ENCODE measurements at regions not wholly inside any gene's neighbourhood (a gene's known extent, or its start where the extent isn't known, plus 50 kb on each side); places are given as distances from the start of the nearest gene placed in this dataset.

DNA sequence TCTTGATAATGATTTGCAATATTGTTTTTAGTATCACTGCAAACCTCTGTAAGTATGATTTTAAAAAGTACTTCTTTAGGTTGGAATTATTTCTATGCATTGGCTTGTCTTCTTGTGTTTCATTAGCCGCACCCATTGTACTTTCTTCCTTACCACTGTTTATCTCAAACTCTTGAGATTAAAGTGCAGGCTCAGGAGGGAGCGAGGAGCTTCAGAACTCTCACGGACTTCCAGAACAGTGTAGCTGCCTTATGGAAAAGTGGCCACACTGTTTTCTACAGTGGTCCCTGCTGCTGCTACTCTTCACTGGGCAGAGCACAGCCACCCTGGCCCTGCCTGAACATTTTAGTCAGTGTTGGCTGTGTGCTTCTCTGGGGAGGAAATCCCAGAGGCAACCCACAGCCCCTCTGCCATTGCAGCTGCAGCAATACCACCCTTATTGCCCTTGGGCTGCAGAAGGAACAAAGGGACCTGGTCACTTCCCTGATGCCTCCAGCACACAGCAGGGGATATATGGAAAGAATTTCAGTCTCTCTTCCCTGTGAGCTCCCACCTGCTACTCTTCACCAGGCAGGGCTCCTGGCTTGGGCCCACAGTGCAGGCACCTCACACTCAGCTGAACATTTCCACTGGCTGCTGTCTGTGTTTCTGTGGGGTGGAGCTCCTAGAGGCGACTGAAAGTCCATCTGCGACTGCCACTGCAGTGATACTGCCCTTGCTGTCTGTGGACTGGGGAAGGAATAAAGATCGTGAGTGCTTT is 91.7 kb upstream of the MAP3K4 start:
- no peak for DNase-seq (ENCODE audit: low spot score)

DNA sequence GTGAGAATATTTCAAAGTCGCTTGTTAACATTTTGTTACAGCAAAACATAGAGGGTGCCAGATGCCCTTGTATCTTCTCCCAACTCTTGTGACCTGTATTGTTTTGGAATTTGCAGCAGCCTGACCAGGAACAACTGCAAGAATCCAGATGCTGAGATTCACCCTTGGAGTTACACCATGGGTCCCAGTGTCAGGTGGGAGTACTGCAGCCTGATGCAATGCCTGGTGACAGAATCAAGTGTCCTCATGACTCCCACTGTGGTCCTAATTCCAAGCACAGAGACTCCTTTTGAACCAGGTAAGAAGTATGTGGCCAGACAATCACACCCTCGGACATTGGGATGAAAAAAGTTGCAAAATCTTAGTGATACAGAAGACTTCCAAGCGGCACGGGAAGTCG is 79.6 kb upstream of the MAP3K4 start:
- DNase-seq (ENCODE audit: low spot score): no peak

DNA sequence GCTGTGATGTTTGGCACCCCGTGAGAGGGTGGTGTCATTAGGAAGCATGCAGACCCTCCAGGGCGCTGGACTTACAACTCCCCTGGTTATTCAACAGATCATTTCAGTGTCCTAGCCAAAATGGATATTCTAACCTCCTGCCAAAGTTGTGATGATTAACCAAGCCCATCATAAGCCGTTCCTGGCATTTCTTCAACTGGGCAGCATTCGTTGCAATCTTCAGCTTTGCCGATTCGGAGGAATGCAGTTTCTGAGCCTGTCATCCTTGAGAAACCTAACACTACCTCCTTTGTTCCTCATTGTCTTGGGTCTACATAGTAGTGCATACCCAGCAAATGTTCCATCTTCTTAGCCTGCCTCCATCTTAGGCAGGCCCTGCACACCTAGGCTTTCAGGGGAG is 79.2 kb upstream of the MAP3K4 start:
- DNase-seq (ENCODE audit: low spot score): no peak

DNA sequence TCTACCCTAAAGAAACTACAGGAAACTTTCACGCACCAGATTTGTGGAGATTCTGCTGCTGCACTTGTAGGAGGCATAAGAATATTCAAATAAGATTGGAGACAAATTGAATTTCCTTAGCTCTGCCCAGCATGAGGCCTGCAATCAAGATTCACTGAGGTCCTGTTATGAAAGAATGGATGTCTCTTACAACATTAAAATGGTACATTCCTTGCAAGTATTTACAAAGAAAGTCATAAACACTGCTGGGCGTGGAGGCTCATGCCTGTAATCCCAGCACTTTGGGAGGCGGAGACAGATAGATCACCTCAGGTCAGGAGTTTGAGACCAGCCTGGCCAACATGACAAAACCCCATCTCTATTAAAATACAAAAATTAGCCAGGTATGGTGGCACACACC is 74.0 kb upstream of the MAP3K4 start:
- no peak for DNase-seq (ENCODE audit: low spot score)

DNA sequence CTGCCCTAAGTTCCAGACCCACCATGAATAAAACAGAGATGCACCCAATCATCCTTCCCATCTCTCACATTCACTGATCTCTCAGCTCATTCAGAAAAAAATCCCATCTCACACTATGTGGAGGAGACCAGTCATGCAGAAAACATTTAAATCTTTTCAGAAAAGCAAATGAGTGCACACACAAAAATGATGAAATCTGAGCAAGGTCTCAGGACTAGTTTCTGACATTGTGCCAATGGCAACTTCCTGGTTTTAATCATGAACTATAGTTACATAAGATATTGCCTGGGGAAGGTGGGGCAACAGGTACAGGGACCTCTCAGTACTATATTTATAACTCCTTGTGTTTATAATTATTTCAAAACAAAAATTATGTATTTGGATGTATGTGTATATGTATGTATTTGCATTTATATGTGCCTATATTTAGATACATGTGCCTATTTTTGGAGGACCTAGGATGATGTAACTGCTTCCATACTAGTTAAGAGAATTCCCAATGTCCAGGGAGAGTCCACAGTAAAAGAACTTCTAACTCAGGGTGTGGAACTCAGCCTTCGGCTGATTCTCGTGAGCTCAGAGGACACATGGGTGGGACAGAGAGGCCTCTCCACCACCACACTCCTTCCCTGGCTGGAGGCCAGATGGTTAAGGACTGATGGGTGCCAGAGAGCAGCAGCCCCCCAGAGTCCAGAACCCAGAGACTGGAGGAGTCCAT is 71.7 kb upstream of the MAP3K4 start:
- DNase-seq (ENCODE audit: low spot score): no peak

DNA sequence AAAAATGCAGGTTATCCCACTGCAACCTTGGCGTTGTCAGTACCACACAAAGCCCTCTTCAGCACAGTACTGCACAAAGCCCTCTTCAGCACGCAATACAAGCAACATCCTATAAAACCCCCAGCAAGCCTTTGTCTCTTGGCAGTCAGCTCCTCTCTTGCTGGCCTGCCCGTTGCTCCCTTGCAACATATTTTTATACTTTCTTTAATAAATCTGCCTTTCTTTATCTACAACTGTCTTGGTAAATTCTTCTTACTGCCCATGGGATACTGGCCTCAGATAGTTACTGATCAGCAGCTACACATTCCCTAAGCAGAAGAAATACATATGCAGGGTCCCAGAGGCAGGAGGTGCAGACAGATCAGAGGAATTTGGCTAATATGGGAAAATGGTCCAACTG is 70.5 kb upstream of the MAP3K4 start:
- no peak for DNase-seq (ENCODE audit: low spot score)

DNA sequence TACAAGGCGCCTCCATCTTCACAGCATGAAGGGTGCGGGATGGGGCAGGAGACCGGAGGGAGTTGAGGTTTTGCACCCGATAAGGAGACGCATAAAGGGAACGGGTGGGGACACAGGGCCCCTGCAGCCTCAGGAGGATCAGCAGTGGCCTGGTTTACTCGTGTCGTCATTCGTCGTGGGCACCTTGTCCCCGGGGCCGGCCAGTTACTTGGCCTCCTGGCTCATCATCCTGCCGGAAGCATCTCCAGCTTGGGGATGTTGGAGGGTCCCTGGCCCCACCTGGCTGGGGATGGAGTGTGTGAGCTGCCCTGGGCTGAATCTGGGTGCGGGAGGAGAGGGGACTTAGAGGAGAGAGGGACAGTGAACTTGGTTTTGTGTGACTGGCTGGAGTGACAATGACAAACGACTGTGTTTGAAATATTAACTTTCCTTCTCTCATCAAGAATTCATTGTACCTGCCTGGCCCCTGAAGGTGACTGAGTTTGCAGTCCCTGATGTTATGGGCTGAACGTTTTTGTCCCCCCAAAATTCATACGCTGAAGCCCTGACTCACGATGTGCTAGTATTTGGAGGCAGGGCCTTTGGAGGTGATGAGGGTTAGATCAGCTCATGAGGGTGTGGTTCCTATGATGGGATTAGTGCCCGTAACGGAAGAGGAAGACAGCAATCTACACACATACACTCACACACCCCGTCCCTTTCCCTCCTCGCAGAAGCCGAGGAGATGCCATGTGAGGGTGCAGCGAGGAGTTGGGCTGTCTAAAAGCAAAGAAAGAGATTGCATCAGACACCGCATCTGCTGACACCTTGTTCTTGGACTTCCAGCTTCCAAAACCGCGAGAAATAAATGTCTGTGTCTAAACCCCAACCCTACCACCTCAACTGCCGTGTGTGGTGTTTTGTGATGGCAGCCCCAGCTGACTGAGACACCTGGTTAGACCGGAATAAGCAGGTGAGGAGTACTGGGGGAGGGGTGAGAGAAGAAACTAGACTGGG is 65.0 kb upstream of the MAP3K4 start:
- DNase-seq (ENCODE audit: low spot score): no peak

DNA sequence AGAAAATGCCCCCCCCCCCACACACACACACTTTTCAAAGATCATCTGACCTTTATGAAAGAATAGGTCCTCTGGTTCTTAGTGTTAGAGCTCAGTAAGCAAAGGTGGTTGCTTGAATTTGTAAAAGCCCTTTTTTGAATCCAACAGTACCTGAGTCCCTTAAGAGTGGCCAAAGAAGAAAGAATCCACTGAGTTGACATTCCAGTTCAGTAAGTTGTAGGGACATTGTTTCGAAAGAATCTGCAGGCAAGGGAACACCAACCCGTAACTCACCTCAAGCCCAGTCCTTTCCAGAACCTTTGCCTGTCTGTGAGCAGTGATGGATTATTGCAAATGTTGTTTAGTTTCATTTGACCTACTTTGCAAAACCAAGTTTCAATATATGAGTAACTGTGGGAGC is 64.2 kb upstream of the MAP3K4 start:
- no peak for DNase-seq (ENCODE audit: low spot score)

DNA sequence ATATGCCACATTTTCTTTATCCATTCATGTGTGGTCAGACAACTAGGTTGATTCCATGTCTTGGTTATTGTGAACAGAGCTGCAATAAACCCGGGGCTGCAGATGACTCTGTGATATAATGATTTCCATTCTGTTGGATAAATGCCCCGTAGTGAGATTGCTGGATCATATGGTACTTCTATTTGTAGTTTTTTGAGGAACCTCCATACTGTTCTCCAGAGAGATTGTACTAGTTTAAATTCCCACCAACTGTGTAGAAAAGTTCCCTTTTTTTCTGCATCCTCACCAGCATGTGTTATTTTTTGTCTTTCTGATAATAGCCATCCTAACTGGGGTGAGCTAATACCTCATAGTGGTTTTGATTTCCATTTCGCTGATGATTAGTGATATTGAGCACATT is 62.2 kb upstream of the MAP3K4 start:
- DNase-seq (ENCODE audit: low spot score): no peak

DNA sequence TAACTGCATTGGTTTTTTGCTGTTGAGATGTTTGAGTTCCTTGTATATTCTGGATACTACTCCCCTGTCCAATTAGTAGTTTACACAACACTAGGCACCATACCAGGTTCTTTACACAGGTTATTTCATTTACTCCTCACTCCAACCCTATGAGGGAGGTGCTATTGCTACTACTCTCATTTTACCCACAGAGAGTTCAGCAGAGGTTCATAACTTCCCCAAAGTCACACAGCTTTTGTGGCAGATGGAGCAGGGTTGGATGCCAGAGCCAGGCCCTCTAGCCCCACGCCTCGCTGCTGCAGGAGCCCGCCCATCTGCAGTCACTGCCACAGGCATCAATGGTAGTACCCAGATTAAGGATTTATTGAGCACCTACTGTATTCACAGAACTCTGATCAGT is 61.7 kb upstream of the MAP3K4 start:
- DNase-seq (ENCODE audit: low spot score): no peak

DNA sequence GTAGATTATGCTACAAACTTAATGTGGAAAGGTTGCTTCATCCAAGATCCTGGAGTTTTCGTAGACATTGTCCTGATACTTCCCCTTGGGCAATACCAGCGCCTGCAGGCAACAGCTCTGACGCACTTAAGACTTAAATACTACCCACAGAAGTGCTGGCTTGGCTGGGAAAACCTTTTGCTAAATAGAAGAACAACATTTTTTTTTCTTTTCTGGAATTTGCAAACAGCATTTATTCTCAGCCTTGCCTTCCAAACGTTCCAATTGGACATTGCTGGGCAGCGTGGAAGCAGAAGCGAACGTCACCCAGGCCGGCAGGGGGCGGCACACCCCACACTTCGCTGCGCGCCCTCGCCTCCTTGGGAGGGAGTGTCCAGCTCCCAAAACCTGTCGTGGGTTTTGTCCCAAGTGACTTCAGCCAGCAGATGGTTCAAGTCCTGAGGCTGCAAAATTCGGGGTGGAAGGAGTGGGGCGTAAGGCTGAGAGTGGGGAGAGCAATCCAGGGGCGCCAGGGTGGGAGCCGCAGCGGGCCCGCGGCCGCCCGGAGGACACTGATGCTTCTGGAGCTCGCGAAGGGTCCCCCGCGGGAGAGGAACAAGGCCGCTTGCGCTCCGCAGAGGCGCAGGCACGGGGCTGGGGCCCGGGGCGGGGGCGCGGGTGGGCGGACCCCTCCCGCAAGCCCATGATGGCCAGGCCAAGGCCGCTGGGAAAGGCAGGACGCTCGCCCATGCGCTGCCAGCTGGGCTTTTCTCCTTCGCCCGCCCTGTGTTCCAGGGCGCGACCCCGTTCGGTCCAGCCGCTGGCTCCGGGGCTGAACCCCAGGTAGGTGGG is 60.8 kb upstream of the MAP3K4 start:
- DNase-seq (ENCODE audit: low spot score): peak; percentile 46

DNA sequence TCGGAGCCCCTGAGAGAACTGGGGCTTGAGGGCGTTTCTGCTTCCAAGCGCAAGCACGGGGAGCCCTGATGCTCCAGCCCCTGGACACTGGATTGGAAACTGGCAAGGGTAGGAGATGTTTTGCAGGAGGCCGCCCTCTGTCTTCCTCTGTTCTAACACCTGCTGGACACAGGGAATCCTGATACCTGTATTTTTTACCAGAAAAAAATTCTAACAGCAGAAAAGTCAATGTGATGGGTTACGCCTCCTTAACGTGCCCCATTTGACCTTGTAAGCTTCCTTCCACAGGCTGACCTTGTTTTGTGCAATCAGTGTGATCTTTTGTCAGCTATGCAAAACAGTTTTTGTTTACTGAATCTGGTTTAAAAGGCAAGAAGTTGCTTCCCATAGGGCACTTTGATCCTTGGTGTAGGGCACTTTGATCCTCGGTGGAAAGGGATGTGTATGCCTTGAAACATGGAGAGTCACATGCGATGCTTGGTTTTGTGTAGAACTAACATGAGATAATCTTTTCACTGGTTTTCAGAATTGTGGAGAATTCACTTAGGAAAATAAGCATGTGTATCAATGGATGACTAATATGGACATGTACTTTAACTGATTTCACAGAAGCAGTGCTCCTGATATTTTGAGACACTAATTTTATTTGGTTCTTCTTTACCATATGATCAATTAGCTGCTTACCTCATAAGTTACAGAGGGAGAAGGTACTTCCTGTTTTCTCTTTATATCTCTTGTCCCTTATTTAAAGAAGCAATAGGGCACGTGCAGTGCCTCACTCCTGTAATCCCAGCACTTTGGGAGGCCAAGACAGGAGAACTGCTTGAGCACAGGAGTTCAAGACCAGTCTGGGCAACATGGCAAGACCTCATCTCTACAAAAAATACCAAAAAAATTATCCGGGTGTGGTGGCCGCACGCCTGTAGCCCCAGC is 59.9 kb upstream of the MAP3K4 start:
- DNase-seq (ENCODE audit: low spot score): no peak

DNA sequence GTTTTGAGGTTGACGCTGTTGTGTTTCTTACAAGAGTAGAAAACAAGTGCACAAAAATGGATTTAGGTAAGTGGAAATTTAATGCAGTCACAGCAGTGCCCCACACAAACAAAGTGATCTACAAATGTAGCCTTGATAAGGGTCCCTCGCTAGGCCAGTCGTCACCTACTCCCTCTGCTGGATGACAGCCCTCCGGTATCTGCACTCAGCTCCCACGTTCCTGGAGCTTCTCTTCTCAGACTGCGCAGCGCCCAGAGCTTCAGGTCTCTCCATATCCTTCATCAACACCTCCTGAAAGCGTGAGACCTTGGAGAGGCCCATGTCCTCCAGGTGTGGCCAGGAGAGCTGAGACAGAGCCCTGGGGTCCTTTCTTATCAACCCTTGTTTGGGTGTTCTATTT is 58.3 kb upstream of the MAP3K4 start:
- no peak for DNase-seq (ENCODE audit: low spot score)

DNA sequence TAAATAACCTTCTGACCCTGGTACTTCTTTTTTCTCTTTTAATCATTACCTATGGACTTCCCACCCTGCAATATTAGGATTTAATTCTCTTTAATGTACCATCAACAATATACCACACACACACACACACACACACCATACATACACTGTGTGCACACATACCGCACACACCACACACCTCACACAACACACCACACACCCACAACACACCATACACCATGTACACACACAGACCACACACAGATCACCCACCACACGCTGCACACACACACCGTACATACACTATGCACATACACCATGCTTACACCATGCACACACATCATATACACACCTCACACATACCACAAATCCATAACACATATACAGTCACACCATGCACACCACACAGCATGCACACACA is 57.4 kb upstream of the MAP3K4 start:
- DNase-seq (ENCODE audit: low spot score): no peak

DNA sequence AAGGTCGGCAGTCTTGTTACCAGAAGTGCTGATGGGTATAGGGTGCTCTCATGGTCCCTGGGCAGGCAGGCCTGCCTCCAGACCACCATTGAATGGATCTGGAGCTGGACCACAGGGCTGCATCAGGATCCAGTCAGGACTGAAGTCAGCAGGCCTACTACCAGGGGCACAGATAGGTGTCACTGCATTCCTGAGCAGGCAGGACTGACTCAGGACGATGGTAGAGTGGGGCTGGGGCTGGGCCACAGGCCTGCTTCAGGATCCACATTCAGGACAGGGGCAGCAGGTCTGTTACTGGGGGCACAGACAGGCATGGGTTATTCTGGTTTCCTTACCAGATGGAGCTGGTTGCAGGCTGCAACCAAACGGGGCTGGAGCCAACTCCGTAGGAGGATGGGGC is 51.4 kb upstream of the MAP3K4 start:
- no peak for DNase-seq (ENCODE audit: low spot score)

Data from hematopoietic multipotent progenitor cell treated with erythropoietin and hydrocortisone succinate and interleukin-3 and kit ligand, for 17 days (in vitro differentiated cells).